Stimulated activated CD8-positive, alpha-beta memory T cell treated with anti-CD3 and anti-CD28 coated beads, Interleukin-4, amount 100 ng/mL, for 1 hour (primary cell): ENCODE measurements at regions not wholly inside any gene's neighbourhood (a gene's known extent, or its start where the extent isn't known, plus 50 kb on each side); places are given as distances from the start of the nearest gene placed in this dataset.
"Not testable (repeated sequence)": the region's sequence is repeated elsewhere in the genome, so short reads cannot be mapped to it uniquely, and the experiment has no call there.

Experiments used
- DNase-seq, 2 donors: peaks; one replicate each; pipeline ENCODE4 v3.0.0-alpha.2; 2020; ENCODE audit warnings: low read depth in 2 of 2, low spot score in 1 of 2

- no peak for DNase-seq
These were observed 386.4 kb upstream of the MMS22L start for GRCh38 chr6:97669191-97670031.

GRCh38 chr6:97674802-97675201, 391.8 kb upstream of the MMS22L start:
- DNase-seq = no peak

DNA sequence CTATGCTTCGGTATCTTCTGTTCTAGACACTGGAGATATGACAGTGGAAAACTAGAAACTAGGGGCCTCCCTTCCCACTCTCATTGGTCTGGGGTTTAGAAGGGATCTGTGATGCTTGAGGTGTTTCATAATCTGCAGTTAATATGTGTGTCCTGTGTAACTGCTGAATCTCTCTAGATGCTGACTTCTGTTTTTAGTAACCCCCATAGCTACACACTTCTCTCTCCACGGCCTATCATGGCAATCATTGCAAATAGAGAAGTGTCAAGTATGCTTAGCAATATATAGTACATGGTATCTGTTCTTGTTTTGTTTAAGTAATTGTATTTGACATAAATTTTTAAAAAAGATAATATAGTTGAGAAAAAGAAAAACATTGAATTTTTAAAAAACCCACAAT, 394.6 kb upstream of the MMS22L start:
- DNase-seq = no peak

GRCh38 chr6:97687916-97688315, 404.9 kb upstream of the MMS22L start:
- DNase-seq = no peak

DNA sequence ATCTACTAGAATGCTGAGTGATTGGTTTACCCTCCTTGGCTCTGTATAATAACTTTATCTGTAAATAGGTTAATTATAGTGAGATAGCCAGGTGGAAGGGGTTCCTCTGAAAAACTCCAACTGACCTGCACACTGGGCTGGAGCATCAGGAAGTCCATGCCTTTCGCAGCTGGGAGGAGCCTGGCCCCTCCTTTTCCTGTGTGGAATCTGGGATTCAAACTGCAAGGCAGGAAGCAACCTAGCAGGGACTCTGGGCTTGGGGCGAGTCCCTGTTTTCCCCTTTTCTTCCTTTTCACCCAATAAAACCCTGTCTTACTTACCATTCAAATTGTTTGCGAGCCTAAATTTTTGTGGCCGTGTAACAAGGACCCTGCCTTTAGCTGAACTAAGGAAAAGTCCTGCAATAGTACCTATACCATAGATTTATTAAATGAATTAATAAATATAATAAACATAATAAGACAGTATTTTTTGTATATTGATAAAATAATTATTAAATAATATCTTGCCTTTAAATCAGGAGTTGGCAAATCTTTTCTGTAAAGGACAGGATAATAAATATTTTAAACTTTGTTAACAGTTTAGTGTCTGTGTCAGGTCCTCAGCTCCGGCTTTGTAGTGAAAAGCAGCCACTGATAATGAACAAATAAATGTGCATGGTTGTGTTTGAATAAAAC, 406.2 kb upstream of the MMS22L start:
- DNase-seq = no peak

- no peak for DNase-seq
These were observed 414.4 kb upstream of the MMS22L start for GRCh38 chr6:97697456-97697855.

DNA sequence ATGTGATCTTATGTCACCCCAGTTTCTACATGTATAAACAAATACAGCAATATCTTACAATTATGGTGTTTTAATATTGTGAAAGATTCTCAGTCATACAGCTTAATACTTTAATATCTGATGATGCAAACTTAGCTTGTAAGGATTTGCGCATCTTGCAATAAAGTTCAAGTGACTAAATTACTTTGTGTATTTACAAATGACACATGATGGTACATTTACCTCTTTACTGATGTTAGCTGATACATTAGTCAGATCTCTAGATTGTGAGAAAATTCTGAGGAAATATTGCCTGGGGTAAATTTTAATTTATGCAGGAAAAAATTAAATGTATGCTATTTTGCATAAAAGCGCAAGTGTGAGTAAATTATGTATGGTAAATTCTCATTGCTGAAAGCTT, 418.8 kb upstream of the MMS22L start:
- DNase-seq = no peak

- no peak for DNase-seq
These were observed 419.2 kb upstream of the MMS22L start for GRCh38 chr6:97702248-97702647.

DNA sequence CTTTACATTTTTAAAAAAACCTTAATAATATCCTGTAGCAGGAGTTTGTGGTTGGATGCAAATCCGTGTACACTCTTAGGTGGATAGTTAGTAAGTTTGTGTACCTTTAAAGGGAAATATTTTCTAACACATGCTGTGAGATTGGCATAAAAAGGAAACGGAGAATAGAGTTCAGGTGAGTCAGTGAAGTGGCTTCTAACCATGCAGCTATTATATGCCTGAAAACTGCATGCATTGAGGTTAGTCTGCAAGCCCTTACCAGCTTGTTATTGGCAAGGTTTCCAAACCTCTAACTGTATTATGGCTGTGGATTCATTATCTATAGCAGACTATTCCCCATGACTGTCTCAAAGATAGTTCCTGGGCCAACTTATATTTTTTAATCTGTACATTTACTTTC, 420.6 kb upstream of the MMS22L start:
- DNase-seq = no peak

- no peak for DNase-seq
These were observed 422.6 kb upstream of the MMS22L start for GRCh38 chr6:97705568-97705967.

DNA sequence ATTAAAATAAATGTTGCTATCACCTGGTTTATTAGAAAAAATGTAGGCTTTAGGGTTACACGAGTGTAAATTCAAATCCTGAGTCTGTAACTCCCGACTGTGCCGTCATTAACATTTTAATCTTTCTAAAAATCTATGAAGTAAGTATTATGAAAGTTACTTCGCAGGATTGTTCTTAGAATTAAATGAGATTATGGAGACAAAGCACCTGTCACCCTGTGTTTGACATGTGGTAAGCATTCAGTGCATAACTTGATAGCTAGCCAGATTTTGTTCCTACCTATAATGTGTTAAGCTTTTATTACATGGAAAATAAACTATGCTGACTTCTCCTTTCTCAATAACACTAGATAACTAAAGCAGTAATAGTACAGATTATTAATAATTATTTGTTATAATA, 429.7 kb upstream of the MMS22L start:
- DNase-seq = no peak

GRCh38 chr6:97714772-97715171, 431.8 kb upstream of the MMS22L start:
- no peak for DNase-seq

DNA sequence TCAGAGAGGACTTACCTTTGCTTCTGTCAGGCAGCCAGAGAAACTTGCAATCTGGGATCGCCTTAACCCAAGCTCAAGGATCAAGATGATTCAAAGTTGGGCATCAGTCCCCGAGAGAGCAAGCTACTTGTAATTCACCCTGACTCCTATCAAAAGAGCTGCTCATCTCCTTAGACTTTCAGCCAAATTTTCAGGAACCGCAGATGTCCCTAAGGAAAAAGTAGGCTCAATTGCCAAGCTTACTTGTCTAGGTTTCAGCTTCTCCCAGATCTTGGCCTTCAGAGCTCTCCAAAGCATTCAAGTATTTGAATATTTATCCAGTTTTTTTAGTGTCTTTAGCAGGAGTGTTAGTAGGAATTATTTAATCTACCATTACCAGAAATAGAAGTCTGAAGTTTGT, 434.1 kb upstream of the MMS22L start:
- no peak for DNase-seq

DNA sequence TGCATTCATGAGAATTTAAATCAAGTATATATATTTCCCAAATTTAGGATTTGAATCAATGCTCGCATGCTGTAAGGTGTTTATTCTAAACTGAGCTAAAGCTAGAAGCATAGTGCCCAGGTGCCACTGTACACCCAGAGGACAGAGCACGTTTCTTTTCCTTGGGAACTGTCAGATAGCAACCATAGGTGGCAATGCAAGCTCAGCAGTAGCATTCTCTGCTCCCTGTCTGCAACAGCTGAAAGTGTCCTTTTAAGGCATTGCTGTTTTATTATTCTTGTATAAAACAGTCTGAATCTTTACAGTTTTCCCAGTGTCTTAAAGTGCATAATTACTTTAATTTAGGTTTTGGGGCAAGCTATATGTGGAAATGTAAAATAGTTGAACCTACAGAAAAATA, 443.4 kb upstream of the MMS22L start:
- no peak for DNase-seq

DNA sequence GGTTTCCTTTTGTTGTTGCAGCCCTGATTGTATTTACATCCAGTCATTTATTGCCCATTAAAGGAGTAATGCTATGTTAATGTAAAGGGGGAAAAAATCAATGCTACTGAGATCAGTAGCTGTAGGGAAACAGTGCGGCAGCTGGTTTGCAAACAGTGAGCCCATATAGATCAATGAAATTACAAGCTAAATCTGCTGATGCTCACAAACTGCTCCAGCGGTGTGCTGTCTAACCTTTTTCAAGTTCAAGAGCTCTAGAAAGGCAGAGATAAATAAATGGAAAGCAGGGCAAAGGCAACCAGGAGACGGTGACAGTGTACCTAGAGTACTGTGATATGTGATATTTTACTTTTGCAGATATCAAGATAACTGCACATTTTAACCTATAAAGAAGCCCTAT, 449.0 kb upstream of the MMS22L start:
- DNase-seq = no peak

DNA sequence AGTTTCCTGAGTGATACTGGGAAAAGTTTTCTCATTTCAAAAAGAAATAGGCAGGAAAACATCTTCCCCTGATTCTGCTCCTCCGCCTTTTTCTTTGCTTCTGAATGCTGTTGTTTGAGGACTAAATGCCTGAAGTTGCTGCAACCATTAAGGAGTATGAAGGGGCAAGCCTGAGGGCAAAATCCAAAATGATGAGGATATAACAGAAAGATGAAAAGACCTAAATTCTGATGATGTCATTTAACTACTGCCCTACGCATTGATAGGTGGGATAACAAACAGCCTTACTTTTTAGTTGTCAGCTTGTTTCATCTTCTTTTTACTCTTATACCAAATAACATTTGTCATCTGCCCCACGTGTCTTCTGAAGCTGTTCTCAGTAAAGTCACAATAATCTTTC, 474.6 kb upstream of the MMS22L start:
- DNase-seq = no peak

DNA sequence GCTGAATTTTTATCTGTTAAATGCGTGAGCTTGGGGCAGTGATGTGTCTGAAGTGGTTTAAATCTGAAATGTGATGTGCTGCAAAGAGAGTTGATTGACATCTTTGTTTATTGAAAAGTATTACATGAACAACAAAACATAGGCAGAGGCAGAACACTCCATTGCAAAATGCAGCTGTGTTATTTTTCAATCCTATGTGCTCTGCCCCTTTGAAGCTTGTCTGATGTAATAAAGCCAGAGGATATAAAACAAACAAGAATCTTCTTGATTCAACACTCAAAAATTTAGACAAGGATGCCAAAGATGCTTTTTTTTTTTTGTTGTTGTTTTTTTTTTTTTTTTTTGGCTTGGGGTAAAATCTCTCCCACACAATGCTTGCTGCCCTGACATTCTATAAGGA, 482.4 kb upstream of the MMS22L start:
- DNase-seq = no peak

- DNase-seq = no peak
These were observed 488.4 kb upstream of the MMS22L start for GRCh38 chr6:97771372-97771771.

- DNase-seq = no peak
These were observed 492.0 kb upstream of the MMS22L start for GRCh38 chr6:97775012-97775411.

DNA sequence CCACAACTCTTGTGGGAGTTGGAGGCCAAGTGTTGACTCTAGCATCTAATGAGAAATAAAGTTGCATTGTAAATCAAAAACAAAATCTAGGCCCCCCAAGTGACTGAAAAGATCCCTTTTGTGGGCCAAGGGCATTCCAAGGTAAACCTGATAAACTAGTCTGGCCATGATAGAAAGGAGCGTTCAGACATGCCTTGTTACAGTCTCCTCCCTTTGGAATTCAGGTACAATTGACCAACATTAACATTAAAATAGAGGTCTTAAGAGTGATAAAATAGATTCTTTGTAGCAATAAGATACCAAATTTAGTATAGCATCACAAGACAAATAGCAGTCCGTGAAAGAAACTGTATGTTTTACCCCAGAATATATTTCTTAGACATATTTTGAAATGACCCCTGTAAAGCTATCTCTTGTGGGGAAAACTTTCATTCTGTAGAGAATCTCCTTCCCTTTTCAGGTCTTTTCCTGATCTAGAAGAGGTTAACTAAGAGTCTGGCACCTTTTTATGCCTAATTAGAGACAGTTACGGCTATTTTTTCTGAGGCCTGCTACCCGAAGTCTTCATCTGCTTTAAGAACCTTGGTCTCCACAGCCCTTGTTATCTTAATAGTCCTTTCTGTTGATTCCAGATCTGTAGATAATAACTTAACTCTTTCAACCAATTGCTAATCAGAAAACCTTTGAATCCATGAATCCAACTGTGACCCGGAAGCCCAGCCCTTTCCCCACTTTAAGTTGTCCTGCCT, 495.4 kb upstream of the MMS22L start:
- DNase-seq = no peak

- DNase-seq = not testable (repeated sequence)
These were observed 496.2 kb upstream of the MMS22L start for GRCh38 chr6:97779039-97779766.
